Adrenal gland (tissue), 5 donors: ENCODE measurements at regions not wholly inside any gene's neighbourhood (a gene's known extent, or its start where the extent isn't known, plus 50 kb on each side); places are given as distances from the start of the nearest gene placed in this dataset.

ENCODE experiments used
- POLR2A ChIP-seq, 2 donors: fragments of 450-650 bp; IDR thresholded peaks; one replicate each; pipeline ENCODE4 v1.6.1; 2017; ENCODE audit warnings: antibody characterized with exemption in 2 of 2, mild to moderate bottlenecking in 2 of 2, moderate library complexity in 1 of 2
- TF ChIP-seq, protein P1 (sequence below), 6 experiments: fragments of 450-650 bp in 4 of 6; fragments of 200-600 bp in 2 of 6; sonication (generic) in 1 of 6; IDR thresholded peaks; 1 replicate in 5 of 6; 2 replicates in 1 of 6; pipeline versions ENCODE4 v1.5.1 to v1.8.0; 2016 to 2021; ENCODE audit warnings: antibody characterized with exemption in 6 of 6, mild to moderate bottlenecking in 2 of 6, moderate library complexity in 1 of 6
- donor health status: DM: no; HTN: no; CAD: no.

DNA sequence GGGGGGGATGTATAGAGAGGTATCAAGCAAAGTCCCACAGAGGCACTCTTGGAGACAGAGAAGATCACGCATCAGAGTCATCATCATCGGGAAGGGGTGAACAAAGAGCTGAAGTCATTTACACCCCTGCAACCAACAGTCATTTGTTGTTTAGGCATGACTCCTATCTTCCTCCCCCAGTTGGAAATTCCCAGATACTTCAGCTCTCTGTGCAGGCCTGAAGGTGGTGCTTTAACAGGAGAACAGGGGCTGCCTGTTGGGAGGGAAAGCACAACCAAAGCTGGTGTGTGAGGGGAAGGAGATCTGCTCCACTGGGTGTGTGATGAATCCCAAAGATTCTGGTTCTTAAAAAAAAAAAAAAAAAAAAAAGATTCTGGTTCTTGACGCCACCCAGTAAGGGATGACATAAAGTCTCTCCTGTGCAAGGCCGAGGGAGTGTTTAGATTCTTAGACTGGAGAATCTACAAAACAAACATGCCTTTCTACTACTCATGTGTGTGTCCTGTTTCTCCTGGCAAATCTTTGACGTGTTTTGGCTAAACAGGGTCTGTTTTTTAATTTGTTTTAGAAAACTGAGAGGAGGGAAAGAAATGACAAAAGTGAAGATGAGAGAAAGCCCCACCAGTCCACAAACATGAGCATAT, 121.0 kb upstream of the ARHGAP5 start:
- TF ChIP-seq, protein P1, sequence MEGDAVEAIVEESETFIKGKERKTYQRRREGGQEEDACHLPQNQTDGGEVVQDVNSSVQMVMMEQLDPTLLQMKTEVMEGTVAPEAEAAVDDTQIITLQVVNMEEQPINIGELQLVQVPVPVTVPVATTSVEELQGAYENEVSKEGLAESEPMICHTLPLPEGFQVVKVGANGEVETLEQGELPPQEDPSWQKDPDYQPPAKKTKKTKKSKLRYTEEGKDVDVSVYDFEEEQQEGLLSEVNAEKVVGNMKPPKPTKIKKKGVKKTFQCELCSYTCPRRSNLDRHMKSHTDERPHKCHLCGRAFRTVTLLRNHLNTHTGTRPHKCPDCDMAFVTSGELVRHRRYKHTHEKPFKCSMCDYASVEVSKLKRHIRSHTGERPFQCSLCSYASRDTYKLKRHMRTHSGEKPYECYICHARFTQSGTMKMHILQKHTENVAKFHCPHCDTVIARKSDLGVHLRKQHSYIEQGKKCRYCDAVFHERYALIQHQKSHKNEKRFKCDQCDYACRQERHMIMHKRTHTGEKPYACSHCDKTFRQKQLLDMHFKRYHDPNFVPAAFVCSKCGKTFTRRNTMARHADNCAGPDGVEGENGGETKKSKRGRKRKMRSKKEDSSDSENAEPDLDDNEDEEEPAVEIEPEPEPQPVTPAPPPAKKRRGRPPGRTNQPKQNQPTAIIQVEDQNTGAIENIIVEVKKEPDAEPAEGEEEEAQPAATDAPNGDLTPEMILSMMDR (IDR thresholded peaks at IDR 0.05): no peak
- no peak for TF ChIP-seq POLR2A (IDR thresholded peaks at IDR 0.05)
